Ovary (tissue), 3 donors: ENCODE measurements at regions not wholly inside any gene's neighbourhood (a gene's known extent, or its start where the extent isn't known, plus 50 kb on each side); places are given as distances from the start of the nearest gene placed in this dataset.

Experiments used
- EP300 ChIP-seq: sonication (generic); formaldehyde crosslinking; IDR thresholded peaks from one replicate; pipeline ENCODE4 v1.6.1; 2017; ENCODE audit warnings: antibody characterized with exemption
- POLR2A ChIP-seq: fragments of 450-650 bp; IDR thresholded peaks from one replicate; pipeline ENCODE4 v1.6.1; 2017; ENCODE audit warnings: antibody characterized with exemption, mild to moderate bottlenecking, moderate library complexity
- TF ChIP-seq, protein P1 (sequence below), 3 donors: fragments of 450-650 bp in 2 of 3; fragments of 200-600 bp in 1 of 3; IDR thresholded peaks; one replicate each; pipeline versions ENCODE4 v1.5.1 to v1.8.0; 2016 to 2022; ENCODE audit warnings: antibody characterized with exemption in 3 of 3, mild to moderate bottlenecking in 1 of 3
- donor health status: DM: no; HTN: no; CAD: no.

DNA sequence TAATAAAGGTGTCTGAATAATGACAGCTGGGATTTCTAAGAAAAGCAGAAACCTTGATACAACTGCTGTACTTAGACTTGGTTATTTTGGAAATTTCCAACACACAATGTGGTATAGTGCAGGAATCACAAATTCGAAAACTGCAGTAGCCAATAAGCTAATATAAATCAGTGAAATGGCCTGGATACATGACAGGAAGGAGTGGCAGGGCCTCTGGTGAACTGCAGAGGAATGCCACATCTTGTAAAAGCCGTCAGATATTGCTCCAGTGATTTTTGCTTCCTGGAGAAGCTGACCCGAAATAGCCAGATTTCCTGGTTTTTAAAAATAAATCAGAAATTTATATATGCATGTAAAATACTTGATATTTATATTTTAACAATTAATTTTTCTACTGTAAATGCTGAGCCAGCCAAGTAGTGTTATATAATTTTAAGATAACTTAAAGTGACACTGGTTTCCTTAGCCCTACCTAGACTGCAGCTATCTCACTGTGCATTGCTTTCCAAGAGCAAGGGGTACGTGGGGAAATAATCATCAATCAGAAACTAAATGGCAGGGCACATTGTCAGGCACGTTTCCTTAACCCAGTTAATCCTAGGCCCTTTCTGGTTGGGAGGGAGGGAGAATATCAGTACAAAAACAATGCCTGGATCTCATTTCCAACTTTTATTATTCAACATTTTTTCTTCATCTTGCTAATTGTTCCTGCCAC is 182.4 kb downstream of the RASEF start:
- TF ChIP-seq, protein P1, sequence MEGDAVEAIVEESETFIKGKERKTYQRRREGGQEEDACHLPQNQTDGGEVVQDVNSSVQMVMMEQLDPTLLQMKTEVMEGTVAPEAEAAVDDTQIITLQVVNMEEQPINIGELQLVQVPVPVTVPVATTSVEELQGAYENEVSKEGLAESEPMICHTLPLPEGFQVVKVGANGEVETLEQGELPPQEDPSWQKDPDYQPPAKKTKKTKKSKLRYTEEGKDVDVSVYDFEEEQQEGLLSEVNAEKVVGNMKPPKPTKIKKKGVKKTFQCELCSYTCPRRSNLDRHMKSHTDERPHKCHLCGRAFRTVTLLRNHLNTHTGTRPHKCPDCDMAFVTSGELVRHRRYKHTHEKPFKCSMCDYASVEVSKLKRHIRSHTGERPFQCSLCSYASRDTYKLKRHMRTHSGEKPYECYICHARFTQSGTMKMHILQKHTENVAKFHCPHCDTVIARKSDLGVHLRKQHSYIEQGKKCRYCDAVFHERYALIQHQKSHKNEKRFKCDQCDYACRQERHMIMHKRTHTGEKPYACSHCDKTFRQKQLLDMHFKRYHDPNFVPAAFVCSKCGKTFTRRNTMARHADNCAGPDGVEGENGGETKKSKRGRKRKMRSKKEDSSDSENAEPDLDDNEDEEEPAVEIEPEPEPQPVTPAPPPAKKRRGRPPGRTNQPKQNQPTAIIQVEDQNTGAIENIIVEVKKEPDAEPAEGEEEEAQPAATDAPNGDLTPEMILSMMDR (IDR thresholded peaks at IDR 0.05) = no peak
- TF ChIP-seq POLR2A (no peak), EP300 (no peak)
